ENCODE measurements at regions not wholly inside any gene's neighbourhood (a gene's known extent, or its start where the extent isn't known, plus 50 kb on each side); places are given as distances from the start of the nearest gene placed in this dataset.
"Not testable (repeated sequence)": the region's sequence is repeated elsewhere in the genome, so short reads cannot be mapped to it uniquely, and the experiment has no call there.

DNA sequence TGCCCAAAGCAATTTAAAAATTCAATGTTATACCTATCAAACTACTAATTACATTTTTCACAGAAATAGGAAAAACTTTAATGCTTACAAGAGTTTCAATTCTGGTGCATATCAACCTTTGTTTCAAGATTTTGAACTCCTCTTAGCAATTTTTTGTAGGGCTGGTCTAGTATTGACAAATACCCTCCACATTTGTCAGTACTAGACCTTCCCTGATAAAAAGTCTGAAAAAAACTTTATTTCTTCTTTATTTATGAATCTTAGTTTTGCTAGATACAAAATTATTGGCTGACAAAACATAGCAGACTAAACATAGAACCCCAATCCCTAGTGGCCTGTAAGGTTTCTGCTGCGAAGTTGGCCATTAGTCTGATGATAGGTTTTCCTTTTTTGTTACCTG, 1804.9 kb downstream of the EFNA5 start:
- no peak for DNase-seq

DNA sequence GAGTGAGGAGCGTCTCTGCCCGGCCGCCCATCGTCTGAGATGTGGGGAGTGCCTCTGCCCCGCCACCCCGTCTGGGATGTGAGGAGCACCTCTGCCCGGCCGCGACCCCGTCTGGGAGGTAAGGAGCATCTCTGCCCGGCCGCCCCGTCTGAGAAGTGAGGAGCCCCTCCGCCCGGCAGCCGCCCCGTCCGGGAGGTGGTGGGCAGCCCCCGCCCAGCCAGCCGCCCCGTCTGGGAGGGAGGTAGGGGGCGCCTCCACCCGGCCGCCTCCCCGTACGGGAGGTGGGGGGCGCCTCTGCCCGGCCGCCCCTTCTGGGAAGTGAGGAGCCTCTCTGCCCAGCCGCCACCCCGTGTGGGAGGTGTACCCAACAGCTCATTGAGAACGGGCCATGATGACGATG, 1811.4 kb downstream of the EFNA5 start:
- DNase-seq = not testable (repeated sequence)

DNA sequence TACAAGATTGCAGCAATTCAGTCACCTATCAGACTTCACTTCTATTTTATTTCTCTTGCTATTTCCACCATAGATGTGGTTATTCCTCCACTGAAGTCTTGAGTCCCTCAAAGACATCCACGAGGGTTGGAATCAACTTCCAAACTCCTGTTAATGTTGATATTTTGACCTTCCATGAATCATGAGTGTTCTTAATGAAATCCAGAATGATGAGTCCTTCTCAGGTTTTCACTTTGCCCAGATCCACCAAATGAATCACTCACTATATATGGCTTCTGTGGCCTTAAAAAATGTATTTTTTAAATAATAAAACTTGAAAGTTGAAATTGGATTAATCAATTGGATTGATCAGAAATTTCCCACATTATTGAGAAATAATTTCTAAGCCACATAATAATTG, 1821.0 kb downstream of the EFNA5 start:
- no peak for DNase-seq

DNA sequence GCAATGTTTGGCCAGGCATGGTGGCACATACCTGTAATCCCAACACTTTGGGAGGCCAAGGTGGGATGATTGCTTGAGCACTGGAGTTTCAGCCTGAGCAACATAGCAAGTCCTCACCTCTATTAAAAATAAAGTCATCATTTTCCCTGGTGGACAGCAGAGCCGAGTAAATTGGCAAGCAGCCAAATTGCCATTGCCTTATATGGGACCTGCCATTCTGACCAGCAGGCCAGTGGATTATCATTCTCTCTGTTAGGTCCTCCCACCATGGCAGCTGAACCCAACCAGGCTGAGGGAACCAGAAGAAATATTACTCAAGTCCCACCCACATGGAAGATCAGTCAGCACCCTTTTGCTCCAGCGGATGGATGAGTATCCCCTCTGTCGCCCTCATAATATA, 1829.9 kb downstream of the EFNA5 start:
- DNase-seq = no peak

DNA sequence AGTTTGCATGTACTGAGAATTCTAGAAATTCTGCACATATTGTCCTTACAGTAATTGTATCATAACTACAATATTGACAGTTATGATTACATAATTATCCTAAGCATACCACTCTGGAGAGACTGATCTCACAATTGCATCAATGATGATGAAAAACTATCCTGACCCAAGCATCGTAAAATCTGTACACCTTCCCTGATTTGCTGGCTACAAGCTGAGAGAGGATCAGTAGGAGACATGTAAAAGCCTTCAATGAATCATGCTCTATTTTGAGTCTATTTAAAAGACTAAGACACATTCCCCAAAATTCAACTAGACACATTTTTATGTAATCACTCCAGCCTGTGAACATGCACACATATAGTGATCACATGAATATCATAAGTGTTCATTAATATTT, 1833.8 kb downstream of the EFNA5 start:
- no peak for DNase-seq

DNA sequence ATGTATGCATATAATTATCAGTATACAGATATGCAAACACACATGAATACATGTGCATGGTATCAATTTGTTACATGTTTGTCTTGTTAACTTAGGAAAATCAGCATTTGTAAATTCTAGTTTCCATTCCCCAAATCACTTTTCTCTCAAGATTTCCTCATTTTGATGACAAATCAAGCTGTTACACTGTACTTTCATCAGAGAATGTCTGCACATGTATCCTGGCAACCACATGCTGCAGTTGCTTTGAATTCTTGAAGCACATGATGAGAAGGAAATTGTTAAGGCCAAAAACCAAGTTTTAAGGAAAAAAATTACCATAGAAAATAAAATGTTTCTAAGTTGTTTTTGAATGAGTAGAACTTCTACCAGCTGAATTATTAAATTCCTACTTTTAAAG, 1834.5 kb downstream of the EFNA5 start:
- no peak for DNase-seq

DNA sequence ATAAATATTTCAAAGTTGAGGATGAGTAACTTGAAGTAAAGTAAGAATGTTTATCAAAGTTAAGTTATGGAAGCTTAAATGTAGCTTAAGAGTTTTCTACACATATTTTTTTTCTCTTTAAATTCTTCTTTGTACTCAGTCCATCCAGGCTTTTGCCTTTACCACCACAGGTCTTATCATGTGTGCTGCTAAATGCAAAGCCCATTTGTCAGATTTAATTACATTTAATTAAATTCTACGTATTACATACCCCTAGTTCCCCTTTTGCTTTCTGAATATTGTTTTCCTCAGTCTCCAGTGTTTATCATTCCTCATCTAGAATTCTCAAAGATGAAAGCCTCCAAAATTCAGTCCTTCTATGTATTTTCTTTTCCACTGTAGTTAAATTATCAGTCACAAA, 1841.9 kb downstream of the EFNA5 start:
- no peak for DNase-seq

DNA sequence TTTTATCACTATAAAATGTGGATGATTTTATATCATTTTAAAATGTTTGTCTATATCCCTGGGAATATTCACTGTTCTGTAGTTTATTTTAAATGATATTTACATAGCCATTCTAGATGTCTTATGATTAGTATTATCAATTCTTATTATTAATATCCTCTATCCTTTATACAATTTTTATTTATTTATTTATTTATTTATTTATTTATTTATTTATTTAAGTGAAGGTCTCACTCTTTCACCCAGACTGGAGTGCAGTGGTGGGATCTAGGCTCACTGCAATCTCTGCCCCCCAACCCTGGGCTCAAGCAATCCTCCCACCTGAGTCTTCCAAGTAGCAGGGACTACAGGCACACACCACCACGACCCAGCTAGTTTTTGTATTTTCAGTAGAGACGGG, 1848.9 kb downstream of the EFNA5 start:
- DNase-seq = no peak

DNA sequence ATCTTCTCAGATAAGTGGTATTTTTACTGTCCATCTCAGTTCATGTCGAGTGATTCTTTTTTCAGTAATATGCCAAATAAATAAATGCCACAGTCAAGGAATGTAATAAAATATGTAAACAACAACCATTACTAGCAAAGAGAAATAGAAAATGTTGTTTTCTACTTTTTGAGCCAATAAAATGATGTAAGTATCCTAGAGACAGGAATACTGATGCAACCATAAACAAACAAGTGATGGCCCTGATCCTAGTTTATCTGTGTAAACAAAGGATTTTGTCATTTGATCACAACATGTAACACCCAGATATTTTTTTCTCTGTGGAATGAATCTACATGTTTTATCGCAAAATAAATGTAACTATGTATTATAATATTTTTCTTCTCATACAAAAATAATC, 1852.8 kb downstream of the EFNA5 start:
- DNase-seq = no peak

DNA sequence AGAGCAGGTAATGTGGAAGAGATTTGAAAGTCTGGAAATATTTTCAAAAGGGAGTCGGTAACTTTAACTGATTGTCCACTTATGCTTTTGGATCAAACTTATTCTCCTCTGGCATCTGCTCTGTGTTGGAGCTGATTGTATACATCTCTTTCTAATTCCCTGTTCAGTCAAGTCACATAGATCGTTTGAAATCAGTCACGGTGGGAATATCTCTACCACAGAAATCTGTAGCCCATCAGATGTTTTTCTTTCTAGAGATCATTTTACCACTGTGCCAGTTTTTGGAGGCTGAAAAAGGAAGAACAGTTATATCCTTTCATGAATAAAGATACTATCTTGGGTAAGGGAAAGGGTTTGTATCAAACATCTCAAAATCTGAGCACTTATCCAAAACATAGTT, 1853.3 kb downstream of the EFNA5 start:
- no peak for DNase-seq

DNA sequence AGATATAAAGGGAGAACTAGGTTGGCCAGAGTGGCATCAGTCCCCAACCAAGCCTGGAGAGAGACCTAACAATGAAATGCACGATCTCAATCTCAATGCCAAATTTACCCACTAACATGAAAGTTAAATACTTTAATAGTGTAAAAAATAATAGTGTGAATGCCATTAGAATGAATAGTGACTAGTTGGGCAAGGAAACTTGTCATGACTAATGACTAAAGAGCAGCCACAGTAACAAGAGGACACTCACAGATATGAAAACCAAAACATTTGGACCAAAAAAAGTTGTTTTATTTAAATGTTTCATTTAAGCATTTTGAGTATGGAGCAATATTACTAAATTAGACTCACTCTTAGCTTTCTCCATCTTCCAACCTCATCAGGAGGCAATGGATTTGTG, 1853.8 kb downstream of the EFNA5 start:
- no peak for DNase-seq

DNA sequence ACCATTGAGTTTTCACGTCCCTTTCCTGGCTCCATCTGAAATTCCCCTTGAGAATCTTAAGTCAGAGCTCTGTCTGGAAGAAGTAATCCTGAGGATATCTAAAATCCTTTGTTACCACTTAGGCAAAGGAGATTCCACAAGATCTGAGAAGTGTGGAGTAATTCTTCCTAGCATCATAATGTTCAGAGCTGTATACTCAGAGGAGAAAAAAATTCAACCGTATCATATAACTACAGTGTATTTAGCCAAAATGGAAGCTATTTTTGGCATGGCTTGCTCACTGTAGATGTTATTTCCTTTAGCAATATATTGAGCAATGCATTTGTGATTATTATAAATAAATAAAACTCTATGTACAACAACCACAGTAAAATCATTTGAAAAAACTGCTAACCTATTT, 1858.4 kb downstream of the EFNA5 start:
- no peak for DNase-seq

DNA sequence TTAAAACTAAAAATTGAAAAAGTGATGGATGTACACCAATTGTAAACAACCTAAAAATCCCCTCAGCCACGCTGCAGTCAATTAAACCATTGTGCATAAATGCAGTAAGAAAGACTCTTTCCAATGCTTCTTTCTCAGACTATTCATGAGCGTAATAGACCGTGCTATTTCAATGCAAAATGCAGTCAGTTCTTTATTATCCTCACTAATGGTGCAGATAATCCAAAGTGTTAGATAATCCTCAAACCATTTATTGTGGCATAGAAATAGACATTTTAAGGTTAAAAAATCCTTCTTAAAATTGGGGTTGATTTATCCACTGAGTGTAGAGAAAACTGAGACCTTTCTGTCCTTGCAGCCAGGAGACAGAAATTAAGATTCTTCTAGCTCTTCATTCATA, 1862.8 kb downstream of the EFNA5 start:
- DNase-seq = no peak

DNA sequence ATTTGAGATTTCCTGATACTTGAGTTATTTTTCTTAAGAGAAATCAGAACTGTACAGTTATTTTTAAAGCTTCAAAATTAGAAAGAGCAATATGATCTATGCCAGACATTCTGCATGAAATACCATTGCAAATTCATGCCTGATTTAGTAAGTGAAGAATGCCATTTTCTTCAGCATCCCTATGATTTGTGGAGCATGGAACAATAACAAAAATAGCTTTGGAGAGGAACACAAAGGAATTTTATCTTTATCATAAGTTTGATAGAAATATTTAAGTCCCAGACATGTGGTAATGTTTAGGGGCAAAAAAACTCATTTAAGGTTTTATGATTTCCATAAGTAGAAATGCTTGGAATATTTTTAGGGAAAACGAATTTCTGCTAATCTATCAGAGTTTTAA, 1863.4 kb downstream of the EFNA5 start:
- DNase-seq = no peak

DNA sequence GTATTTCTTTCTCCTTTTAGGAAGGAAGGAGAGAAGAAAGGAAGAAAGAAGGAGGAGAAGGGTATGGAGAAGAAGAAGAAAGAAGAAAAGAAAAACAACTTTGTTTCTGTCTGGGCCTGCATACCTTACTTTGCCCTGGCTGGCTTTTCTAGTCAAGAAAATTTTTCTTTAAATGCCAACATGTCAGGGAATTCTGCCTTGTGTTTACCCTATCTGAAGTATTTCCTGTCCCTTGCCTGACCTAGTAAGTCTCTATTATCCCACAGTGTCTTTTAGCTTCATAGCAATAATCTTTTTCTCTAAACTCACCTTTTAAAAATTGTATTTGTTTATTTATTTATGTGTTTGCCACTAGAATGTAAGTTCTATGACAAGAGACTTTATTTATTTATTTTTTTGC, 1864.1 kb downstream of the EFNA5 start:
- no peak for DNase-seq

DNA sequence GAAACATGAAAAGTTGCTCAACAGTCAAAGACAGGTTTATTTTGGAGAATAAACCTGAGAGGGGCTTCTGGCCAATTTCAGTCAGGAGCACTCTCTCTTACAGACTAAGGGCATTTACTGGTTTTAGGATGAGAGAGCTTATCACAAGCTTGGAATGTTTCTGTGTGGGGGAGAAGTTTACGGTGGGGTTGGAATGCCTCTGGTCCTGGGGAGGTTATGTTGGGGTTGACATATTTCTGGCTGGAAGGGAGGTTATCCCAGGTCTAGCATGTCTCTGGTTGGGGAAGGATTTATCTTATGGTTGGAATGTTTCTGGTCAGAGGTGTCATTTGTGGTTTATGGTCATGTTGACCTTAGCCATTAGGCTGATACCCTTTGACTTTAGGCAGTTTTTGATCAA, 1867.3 kb downstream of the EFNA5 start:
- no peak for DNase-seq

DNA sequence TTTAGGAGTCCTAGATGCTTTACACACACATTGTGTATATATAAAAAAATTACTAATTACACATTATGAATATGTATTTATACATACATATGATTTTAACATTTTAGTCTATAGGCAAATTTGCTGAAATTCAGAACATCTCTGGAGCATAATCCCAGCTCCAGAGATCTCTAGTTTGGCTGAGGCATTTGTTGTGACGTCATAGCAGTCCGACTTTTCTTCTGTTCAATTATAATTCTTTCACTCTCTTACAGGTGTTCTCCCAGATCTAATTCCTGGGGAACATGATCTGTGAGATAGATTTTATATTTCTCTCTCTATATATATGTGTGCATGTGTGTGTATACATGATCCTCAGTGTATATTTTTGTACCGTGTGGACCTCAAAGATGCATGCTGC, 1876.2 kb downstream of the EFNA5 start:
- DNase-seq = no peak

DNA sequence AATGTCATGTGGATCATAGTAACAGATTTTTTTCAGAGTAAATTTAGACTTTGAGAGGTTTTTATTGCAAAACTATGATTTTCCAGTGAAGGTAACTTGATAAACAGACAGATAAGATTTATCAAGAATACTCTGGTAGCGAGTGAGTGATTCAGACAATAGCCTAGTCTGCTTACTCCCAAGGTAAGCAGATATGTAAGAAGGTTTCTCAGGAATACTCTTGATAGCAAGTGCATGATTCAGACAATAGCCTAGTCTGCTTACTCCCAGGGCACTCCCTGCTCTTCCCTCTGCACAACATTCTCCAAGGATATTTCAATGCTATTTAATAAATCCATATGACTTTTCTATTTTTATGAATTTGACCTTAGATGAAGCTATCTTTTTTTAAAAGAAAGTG, 1881.5 kb downstream of the EFNA5 start:
- DNase-seq = no peak

DNA sequence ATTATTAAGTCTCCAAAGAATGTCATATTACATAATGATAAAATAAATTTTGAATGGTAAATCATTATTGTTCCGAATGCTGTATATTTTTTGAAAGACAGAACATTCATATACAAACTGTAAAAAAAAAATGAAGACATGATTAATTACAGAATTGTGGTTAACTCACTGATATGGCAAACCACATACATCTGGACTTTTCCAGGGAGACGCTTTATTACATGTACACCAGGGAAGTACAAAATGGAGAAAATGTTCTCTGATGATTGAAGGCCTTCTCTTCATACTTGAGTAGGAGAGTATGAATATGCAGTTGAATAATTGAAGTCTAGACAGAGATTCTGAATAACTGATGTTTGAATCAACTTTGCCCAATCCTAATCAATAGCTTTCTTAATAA, 1886.9 kb downstream of the EFNA5 start:
- DNase-seq = no peak

DNA sequence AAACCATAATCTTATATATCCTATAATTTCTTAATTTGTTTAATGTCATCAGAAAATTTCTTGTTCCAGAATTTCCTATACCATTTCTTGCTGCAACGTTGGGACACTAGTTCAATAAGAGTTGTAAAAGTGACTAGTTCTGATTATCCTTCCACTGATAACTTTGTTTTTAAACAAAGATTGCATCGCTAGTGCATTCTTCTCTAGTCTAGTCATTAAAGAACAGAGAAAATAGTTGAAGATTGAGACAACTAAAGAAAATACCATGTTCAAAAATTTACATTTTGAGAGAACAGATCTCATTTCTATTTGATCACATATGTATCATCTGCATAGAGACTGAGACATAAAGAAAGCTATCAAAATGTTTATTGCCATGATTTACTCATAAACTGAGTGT, 1888.2 kb downstream of the EFNA5 start:
- DNase-seq = no peak

DNA sequence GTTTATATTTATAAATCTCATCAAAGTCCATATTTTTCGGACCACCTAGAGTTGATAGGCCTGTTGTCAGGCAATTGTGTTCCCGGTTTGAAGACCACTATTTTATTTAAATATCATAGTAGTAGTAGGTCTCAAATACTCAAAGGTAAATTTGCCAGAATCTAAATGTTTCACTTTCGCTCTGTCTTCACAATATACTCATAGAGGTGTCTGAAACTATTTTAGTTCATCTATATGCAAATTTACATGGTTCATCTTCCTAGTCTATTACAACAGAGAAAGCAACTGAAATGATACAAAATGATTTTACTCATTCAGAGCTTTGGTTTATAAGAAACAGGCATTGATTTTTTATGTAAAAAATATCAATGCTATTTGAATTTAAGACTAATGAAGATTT, 1897.5 kb downstream of the EFNA5 start:
- no peak for DNase-seq

DNA sequence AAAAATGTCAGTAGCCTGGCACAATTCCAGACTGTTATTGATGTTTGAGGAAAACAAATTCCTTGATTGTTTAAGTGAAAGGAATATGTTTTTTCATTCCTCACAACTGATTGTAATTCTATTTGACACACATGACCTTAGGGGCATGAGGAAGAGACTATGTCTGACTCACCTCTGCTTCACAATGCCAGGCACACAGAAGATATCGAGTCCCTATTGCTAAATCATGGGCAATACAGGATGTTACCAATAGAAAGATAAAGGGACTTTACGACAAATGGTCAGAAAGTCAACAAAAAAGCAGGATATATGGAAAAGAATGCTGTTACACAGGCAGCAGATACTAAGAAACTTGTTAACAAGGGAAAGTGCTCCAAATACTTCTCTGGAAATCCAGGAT, 1903.5 kb downstream of the EFNA5 start:
- DNase-seq = no peak

DNA sequence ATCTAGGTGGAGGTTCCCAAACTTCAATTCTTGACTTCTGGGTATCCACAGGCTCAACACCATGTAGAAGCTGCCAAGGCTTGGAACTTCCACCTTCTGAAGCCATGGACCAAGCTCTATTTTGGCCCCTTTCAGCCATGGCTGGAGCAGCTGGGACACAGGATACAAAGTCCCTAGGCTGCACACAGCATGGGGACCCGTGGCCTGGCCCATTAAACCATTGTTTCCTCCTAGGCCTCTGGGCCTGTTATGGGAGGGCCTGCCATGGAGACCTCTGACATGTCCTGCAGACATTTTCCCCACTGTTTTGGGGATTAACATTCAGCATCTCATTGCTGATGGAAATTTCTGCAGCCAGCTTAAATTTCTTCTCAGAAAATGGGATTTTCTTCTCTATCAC, 1908.0 kb downstream of the EFNA5 start:
- DNase-seq = no peak

DNA sequence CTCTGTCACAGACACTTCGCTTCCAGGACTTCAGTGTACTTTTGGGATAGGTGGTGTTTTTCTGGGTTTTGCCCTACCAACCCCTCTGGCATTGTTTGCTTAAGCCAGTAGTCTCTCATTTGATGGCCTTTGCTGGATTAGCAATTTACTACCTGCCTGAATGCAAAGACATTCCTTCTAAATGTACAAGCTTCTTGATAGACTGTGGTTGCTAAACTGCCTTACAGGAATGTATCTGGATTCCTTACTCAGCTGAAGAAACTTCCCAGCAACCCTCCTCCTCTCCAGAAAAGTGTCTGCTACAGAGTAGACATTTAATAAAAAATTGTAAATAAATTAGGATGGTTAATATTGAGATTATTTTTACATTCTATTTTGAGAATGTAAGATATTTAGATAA, 1916.7 kb downstream of the EFNA5 start:
- no peak for DNase-seq

DNA sequence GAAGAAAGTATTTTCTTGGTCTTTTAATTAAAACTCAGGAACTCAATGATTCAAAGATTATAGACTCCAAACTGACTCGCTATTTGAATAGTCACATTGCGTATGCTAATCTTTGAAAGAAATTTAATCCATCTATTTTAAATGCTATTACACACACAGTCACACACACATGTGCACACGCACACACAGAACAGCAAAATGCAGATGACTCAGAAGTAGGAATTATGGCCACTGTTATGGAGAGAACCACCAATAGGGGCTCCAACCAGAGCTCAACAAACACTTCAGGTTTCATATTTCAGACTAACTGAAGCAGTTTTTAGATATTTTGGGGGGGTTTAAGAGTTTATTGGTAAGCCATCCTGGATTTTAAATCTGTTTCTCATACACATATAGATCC, 1917.9 kb downstream of the EFNA5 start:
- no peak for DNase-seq

DNA sequence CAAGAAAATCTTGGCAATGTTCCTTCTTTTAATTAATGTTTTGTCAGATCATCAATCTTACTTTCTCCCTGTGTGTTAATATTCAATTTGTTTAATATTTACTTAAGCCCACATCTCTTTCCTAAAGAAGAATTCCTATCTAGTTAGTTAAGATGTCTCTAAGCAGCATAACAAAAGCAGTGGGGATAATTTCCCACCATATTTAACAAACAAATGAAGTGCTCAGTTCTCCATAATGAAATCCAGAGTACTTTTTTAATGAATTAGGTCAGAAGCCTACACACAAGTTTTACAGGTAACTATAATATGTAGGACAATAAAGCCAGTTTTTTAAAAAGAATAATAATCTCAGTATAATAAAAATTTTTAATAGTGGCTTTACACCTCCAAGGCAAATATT, 1918.8 kb downstream of the EFNA5 start:
- no peak for DNase-seq

DNA sequence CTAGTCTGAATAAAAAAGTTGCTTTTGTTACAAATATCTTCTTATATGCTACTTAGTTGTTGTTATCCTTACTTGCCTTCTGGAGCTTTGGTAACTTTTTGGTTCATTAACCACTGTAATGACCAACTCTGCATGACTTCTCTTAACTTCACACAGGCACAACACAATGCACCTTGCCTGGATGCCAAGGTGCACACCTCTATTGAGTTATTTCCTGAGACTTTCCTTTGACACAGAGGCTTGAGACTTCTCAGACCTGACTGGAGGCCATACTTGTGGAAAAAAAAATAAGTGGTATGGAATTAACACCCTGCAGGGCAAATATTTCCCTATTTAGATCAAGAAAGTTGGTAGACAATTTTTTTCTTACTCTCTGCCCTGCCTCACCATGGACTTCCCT, 1925.6 kb downstream of the EFNA5 start:
- DNase-seq = no peak
